GM10266 (cell line): ENCODE measurements at regions not wholly inside any gene's neighbourhood (a gene's known extent, or its start where the extent isn't known, plus 50 kb on each side); places are given as distances from the start of the nearest gene placed in this dataset.
"Not testable (repeated sequence)": the region's sequence is repeated elsewhere in the genome, so short reads cannot be mapped to it uniquely, and the experiment has no call there.

Source experiments
- DNase-seq: peaks from one replicate; pipeline ENCODE4 v3.0.0; 2012; ENCODE audit errors: extremely low spot score
- CTCF ChIP-seq: IDR thresholded peaks from 2 replicates; pipeline ENCODE4 v1.5.1; 2012; ENCODE audit warnings: mild to moderate bottlenecking, low read depth; ENCODE audit not compliant: control insufficient read depth, insufficient read depth; ENCODE audit errors: missing control alignments

GRCh38 chr3:135645541-135645940, 320.0 kb upstream of the PPP2R3A start:
- no peak for TF ChIP-seq CTCF
- no peak for DNase-seq

- DNase-seq: no peak
- TF ChIP-seq CTCF: no peak
These were observed 318.7 kb upstream of the PPP2R3A start for GRCh38 chr3:135646873-135647272.

- TF ChIP-seq CTCF: no peak
- DNase-seq: no peak
These were observed 316.2 kb upstream of the PPP2R3A start for GRCh38 chr3:135649361-135649760.

DNA sequence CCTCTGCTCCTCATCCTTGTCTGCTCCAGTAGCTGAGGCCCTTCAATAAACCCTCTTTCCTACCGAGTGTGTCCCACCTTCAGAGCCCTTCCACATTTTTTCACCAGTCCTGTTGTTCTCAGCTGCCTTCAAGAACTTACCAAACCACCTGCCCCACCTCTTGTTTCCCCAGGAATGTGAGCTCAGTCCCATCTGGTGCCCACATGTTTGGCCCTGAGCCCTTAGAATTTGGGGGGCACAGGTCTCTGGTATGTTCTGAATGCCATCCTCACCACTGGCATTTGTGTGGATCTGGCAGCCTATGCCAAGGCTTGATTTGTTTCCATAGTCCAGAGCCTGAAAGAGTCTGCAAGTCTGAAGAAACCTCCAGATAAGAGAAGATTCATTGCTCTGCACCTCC, 315.2 kb upstream of the PPP2R3A start:
- DNase-seq: no peak
- no peak for TF ChIP-seq CTCF

DNA sequence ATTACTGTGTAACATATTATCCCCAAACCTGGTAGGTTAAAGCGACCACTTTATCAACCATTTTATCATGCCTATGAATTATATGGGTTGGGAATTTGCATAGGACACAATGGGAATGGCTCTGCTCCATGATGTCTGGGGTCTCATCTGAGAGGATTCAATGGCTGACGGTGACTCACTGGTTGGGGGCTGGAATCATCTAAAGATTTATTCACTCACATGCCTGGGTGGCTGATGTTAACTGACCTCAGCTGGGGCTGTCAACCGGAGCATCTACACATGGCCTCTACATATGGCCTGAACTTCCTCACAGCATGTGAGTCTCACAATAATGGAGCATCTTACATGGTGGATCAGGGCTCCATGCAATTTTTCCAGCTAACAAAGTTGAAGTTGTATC, 313.1 kb upstream of the PPP2R3A start:
- no peak for TF ChIP-seq CTCF
- DNase-seq: no peak

- no peak for DNase-seq
- TF ChIP-seq CTCF: no peak
These were observed 310.2 kb upstream of the PPP2R3A start for GRCh38 chr3:135655328-135655727.

- DNase-seq: not testable (repeated sequence)
These were observed 307.1 kb upstream of the PPP2R3A start for GRCh38 chr3:135658451-135658850.

DNA sequence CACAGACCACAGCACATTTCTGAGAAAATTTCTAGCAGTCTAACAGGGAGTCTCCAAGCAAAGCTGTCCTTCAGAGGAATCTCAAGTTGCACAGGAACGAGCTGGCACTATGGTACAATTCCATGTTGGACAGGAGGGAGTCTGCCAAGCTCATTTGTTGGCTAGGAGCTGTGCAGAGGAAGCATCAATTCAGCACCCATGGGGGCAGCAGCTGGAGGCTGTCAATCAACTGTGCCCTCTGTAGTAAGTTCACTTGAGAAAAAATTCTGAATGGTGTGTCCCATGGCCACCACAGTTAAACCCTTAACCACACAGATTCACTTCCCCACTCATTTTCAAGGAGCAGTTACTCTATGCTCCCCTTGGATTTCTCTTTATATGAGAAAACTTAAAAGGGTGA, 298.5 kb upstream of the PPP2R3A start:
- DNase-seq: no peak
- no peak for TF ChIP-seq CTCF
